ENCODE measurements at regions not wholly inside any gene's neighbourhood (a gene's known extent, or its start where the extent isn't known, plus 50 kb on each side); places are given as distances from the start of the nearest gene placed in this dataset.

- Mint-ChIP-seq H3K4me3 (no peak overlapping the region), H3K4me1 (ENCODE audit: low read depth) (no peaks in the 10 kb centered on the region), H3K9me3 (peaks cover 7% of the 10 kb centered on the region), H3K36me3 (ENCODE audit: low read depth) (no peaks in the 10 kb centered on the region), H3K27ac (no peak overlapping the region), H3K27me3 (no peaks in the 10 kb centered on the region)
- no peak overlapping the region for H3K4me3 ChIP-seq (ENCODE audit: low read length)
- ChIA-PET POLR2A (no interaction called here), CTCF (no interaction called here)
- H3K4me1 ChIP-seq (ENCODE audit: insufficient read depth, low read length) = no peaks in the 10 kb centered on the region
- intact Hi-C loops (cut with DNase I, micrococcal nuclease) = no loop called here
- H3K27me3 ChIP-seq (ENCODE audit: control insufficient read depth in 1 of 2, insufficient read depth in 2 of 2, low read length in 2 of 2) = no peaks in the 10 kb centered on the region
- no peak for ATAC-seq (ENCODE audit: poor library complexity)
- no peak overlapping the region for H3K27ac ChIP-seq (ENCODE audit: low read depth in 1 of 2, low read length in 2 of 2)
- peaks cover 0 to 11% of the 10 kb centered on the region in 2 experiments for H3K9me3 ChIP-seq (ENCODE audit: control insufficient read depth in 1 of 2, insufficient read depth in 1 of 2, low read length in 2 of 2)
- DNase-seq = no peak
- no peaks in the 10 kb centered on the region for H3K36me3 ChIP-seq (ENCODE audit: insufficient read depth, low read length)
- no peak for TF ChIP-seq CTCF (IDR thresholded peaks at IDR 0.05)
Measured at GRCh38 chr12:87234898-87235297, 794.3 kb downstream of the C12orf50 start.

DNA sequence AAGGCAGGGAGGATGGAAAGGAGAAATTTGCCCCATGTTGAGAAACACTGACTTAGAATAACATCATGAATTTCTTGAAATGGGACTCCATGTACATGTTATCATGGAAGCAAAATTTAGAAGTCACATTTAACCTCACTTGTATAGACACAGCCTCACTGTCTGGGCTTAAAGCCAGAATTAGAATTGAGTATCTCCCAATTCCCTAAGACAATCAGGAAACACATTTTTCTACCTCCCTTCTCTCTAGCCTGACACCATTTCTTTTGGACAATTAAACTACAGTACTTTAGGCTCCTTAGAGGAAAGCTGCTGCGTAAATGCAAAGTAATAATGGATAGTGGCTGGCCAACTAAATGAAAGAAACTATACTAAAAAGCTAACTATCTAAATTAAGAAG, 795.5 kb downstream of the C12orf50 start:
- Histone ChIP-seq H3K27me3 (ENCODE audit: control insufficient read depth in 1 of 2, insufficient read depth in 2 of 2, low read length in 2 of 2) (no peaks in the 10 kb centered on the region), H3K4me3 (ENCODE audit: low read length) (no peak overlapping the region), H3K4me1 (ENCODE audit: insufficient read depth, low read length) (no peaks in the 10 kb centered on the region), H3K36me3 (ENCODE audit: insufficient read depth, low read length) (no peaks in the 10 kb centered on the region), H3K9me3 (ENCODE audit: control insufficient read depth in 1 of 2, insufficient read depth in 1 of 2, low read length in 2 of 2) (peaks cover 0 to 11% of the 10 kb centered on the region in 2 experiments), H3K27ac (ENCODE audit: low read depth in 1 of 2, low read length in 2 of 2) (no peak overlapping the region)
- no peak overlapping the region for H3K4me3 Mint-ChIP-seq
- H3K9me3 Mint-ChIP-seq = peaks cover 6% of the 10 kb centered on the region
- no peaks in the 10 kb centered on the region for H3K4me1 Mint-ChIP-seq (ENCODE audit: low read depth)
- no peaks in the 10 kb centered on the region for H3K27me3 Mint-ChIP-seq
- ChIA-PET POLR2A (no interaction called here), CTCF (no interaction called here)
- DNase-seq = no peak
- TF ChIP-seq CTCF (IDR thresholded peaks at IDR 0.05) = no peak
- no peak for ATAC-seq (ENCODE audit: poor library complexity)
- H3K36me3 Mint-ChIP-seq (ENCODE audit: low read depth) = no peaks in the 10 kb centered on the region
- intact Hi-C loops (cut with DNase I, micrococcal nuclease) = no loop called here
- no peak overlapping the region for H3K27ac Mint-ChIP-seq

GRCh38 chr12:87231818-87232217, 797.4 kb downstream of the C12orf50 start:
- Mint-ChIP-seq H3K27me3 (no peaks in the 10 kb centered on the region), H3K4me1 (ENCODE audit: low read depth) (no peaks in the 10 kb centered on the region), H3K4me3 (no peak overlapping the region), H3K36me3 (ENCODE audit: low read depth) (no peaks in the 10 kb centered on the region), H3K9me3 (peaks cover 4% of the 10 kb centered on the region), H3K27ac (no peak overlapping the region)
- H3K4me1 ChIP-seq (ENCODE audit: insufficient read depth, low read length) = no peaks in the 10 kb centered on the region
- ChIA-PET CTCF (no interaction called here), POLR2A (no interaction called here)
- H3K4me3 ChIP-seq (ENCODE audit: low read length) = no peak overlapping the region
- no peak overlapping the region for H3K27ac ChIP-seq (ENCODE audit: low read depth in 1 of 2, low read length in 2 of 2)
- H3K9me3 ChIP-seq (ENCODE audit: control insufficient read depth in 1 of 2, insufficient read depth in 1 of 2, low read length in 2 of 2) = peaks cover 0 to 5% of the 10 kb centered on the region in 2 experiments
- ATAC-seq (ENCODE audit: poor library complexity) = no peak
- H3K27me3 ChIP-seq (ENCODE audit: control insufficient read depth in 1 of 2, insufficient read depth in 2 of 2, low read length in 2 of 2) = no peaks in the 10 kb centered on the region
- TF ChIP-seq CTCF (IDR thresholded peaks at IDR 0.05) = no peak
- no peak for DNase-seq
- no peaks in the 10 kb centered on the region for H3K36me3 ChIP-seq (ENCODE audit: insufficient read depth, low read length)
- intact Hi-C loops (cut with DNase I, micrococcal nuclease) = no loop called here

All from CD4-positive, alpha-beta T cell (primary cell).